ENCODE measurements at regions not wholly inside any gene's neighbourhood (a gene's known extent, or its start where the extent isn't known, plus 50 kb on each side); places are given as distances from the start of the nearest gene placed in this dataset.

- TF ChIP-seq, protein P1, sequence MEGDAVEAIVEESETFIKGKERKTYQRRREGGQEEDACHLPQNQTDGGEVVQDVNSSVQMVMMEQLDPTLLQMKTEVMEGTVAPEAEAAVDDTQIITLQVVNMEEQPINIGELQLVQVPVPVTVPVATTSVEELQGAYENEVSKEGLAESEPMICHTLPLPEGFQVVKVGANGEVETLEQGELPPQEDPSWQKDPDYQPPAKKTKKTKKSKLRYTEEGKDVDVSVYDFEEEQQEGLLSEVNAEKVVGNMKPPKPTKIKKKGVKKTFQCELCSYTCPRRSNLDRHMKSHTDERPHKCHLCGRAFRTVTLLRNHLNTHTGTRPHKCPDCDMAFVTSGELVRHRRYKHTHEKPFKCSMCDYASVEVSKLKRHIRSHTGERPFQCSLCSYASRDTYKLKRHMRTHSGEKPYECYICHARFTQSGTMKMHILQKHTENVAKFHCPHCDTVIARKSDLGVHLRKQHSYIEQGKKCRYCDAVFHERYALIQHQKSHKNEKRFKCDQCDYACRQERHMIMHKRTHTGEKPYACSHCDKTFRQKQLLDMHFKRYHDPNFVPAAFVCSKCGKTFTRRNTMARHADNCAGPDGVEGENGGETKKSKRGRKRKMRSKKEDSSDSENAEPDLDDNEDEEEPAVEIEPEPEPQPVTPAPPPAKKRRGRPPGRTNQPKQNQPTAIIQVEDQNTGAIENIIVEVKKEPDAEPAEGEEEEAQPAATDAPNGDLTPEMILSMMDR (conservative IDR thresholded peaks at IDR 0.05; ENCODE audit: low read depth, low read length) = no peak
- TF ChIP-seq EZH2phosphoT487 (IDR thresholded peaks at IDR 0.05; ENCODE audit: borderline replicate concordance, low read length) = no peak
- TF ChIP-seq EZH2 (IDR thresholded peaks at IDR 0.05; ENCODE audit: low read length, unreplicated experiment) = no peak
These were observed 775.0 kb downstream of the PCDH17 start for GRCh38 chr13:58406545-58406944.
